Mesenchymal stem cell (in vitro differentiated cells and primary cell): ENCODE measurements at regions not wholly inside any gene's neighbourhood (a gene's known extent, or its start where the extent isn't known, plus 50 kb on each side); places are given as distances from the start of the nearest gene placed in this dataset.
"Not testable (repeated sequence)": the region's sequence is repeated elsewhere in the genome, so short reads cannot be mapped to it uniquely, and the experiment has no call there.

ENCODE experiments used
- DNase-seq: peaks from one replicate; pipeline ENCODE4 v3.0.0-alpha.2; 2013
- H2AFZ ChIP-seq: one replicate; pipeline ENCODE4 v1.6.1; 2013; ENCODE audit warnings: low read depth, mild to moderate bottlenecking, control low read depth, inconsistent platforms, low read length, moderate library complexity
- H2AK5ac ChIP-seq: 2 replicates; pipeline ENCODE4 v1.6.1; 2013; ENCODE audit warnings: low read length, moderate library complexity, mild to moderate bottlenecking, inconsistent platforms; ENCODE audit not compliant: severe bottlenecking
- H2BK120ac ChIP-seq: one replicate; pipeline ENCODE4 v1.6.1; 2013; ENCODE audit warnings: low read depth, mild to moderate bottlenecking, inconsistent platforms, low read length, moderate library complexity
- H2BK12ac ChIP-seq, 2 experiments: one replicate each; pipeline ENCODE4 v1.6.1; 2013; ENCODE audit warnings: inconsistent platforms in 2 of 2, low read length in 2 of 2, mild to moderate bottlenecking in 2 of 2, moderate library complexity in 2 of 2, control low read depth in 1 of 2
- H2BK15ac ChIP-seq: one replicate; pipeline ENCODE4 v1.6.1; 2013; ENCODE audit warnings: mild to moderate bottlenecking, low read depth, inconsistent platforms; ENCODE audit not compliant: poor library complexity, severe bottlenecking
- H2BK5ac ChIP-seq: 2 replicates; pipeline ENCODE4 v1.6.1; 2013; ENCODE audit warnings: low read depth, mild to moderate bottlenecking, low read length, control low read depth, inconsistent platforms; ENCODE audit not compliant: poor library complexity, severe bottlenecking
- H3K14ac ChIP-seq, 2 experiments: one replicate each; pipeline ENCODE4 v1.6.1; 2013; ENCODE audit warnings: inconsistent platforms in 2 of 2, low read length in 2 of 2, control low read depth in 1 of 2, mild to moderate bottlenecking in 1 of 2, moderate library complexity in 1 of 2
- H3K18ac ChIP-seq, 2 experiments: one replicate each; pipeline ENCODE4 v1.6.1; 2013; ENCODE audit warnings: inconsistent platforms in 2 of 2, low read length in 2 of 2, control low read depth in 1 of 2, low read depth in 1 of 2, mild to moderate bottlenecking in 1 of 2
- H3K23ac ChIP-seq, 2 experiments: one replicate each; pipeline ENCODE4 v1.6.1; 2013; ENCODE audit warnings: inconsistent platforms in 2 of 2, low read length in 2 of 2, mild to moderate bottlenecking in 2 of 2, moderate library complexity in 2 of 2, control low read depth in 1 of 2
- H3K27ac ChIP-seq: 2 replicates; pipeline ENCODE4 v1.5.1; 2013; ENCODE audit warnings: mild to moderate bottlenecking, moderate library complexity, low read length, control low read depth, inconsistent platforms; ENCODE audit not compliant: poor library complexity, severe bottlenecking
- H3K27me3 ChIP-seq, 2 experiments: 2 replicates each; pipeline versions ENCODE4 v1.6.1 to v1.7.0; 2013; ENCODE audit warnings: low read length in 2 of 2, mild to moderate bottlenecking in 2 of 2, moderate library complexity in 2 of 2, control low read depth in 1 of 2, inconsistent platforms in 1 of 2; ENCODE audit not compliant: control insufficient read depth in 1 of 2, insufficient read depth in 1 of 2
- H3K36me3 ChIP-seq, 2 experiments: 2 replicates each; pipeline versions ENCODE4 v1.6.1 to v1.7.0; 2013; ENCODE audit warnings: low read length in 2 of 2, control low read depth in 1 of 2, inconsistent platforms in 1 of 2, low read depth in 1 of 2, mild to moderate bottlenecking in 1 of 2; ENCODE audit not compliant: insufficient read depth in 2 of 2, control insufficient read depth in 1 of 2
- H3K4ac ChIP-seq, 2 experiments: one replicate each; pipeline ENCODE4 v1.6.1; 2013; ENCODE audit warnings: inconsistent platforms in 2 of 2, low read length in 2 of 2, mild to moderate bottlenecking in 2 of 2, moderate library complexity in 2 of 2, control low read depth in 1 of 2, low read depth in 1 of 2
- H3K4me1 ChIP-seq: 2 replicates; pipeline ENCODE4 v1.6.1; 2013; ENCODE audit warnings: low read depth, low read length, control low read depth; ENCODE audit not compliant: control insufficient read depth, insufficient read depth
- H3K4me2 ChIP-seq: 2 replicates; pipeline ENCODE4 v1.6.1; 2013; ENCODE audit warnings: low read length, mild to moderate bottlenecking, inconsistent platforms; ENCODE audit not compliant: poor library complexity, severe bottlenecking
- H3K4me3 ChIP-seq, 2 experiments: 2 replicates each; pipeline versions ENCODE4 v1.5.1 to v1.7.0; 2013; ENCODE audit warnings: low read length in 2 of 2, mild to moderate bottlenecking in 2 of 2, control low read depth in 1 of 2, low read depth in 1 of 2; ENCODE audit not compliant: insufficient read depth in 1 of 2
- H3K79me1 ChIP-seq: replicated peaks from 2 replicates; pipeline ENCODE4 v1.6.1; 2013; ENCODE audit warnings: mild to moderate bottlenecking, control low read depth, low read length, inconsistent platforms; ENCODE audit not compliant: poor library complexity, severe bottlenecking
- H3K9ac ChIP-seq: 2 replicates; pipeline ENCODE4 v1.7.0; 2013; ENCODE audit warnings: mild to moderate bottlenecking, low read length, moderate library complexity
- H3K9me3 ChIP-seq: 2 replicates; pipeline ENCODE4 v1.7.0; 2013; ENCODE audit warnings: mild to moderate bottlenecking, low read length; ENCODE audit not compliant: control insufficient read depth
- H4K8ac ChIP-seq: one replicate; pipeline ENCODE4 v1.6.1; 2013; ENCODE audit warnings: inconsistent platforms, mild to moderate bottlenecking, low read length, moderate library complexity
- H4K91ac ChIP-seq: one replicate; pipeline ENCODE4 v1.6.1; 2013; ENCODE audit warnings: mild to moderate bottlenecking, low read length, inconsistent platforms
- WGBS: methylation state at CpG from one replicate; pipeline ENCODE4 v1.1.7; 2013; ENCODE audit warnings: mixed read lengths; 5-methylcytosine and 5-hydroxymethylcytosine counted together

DNA sequence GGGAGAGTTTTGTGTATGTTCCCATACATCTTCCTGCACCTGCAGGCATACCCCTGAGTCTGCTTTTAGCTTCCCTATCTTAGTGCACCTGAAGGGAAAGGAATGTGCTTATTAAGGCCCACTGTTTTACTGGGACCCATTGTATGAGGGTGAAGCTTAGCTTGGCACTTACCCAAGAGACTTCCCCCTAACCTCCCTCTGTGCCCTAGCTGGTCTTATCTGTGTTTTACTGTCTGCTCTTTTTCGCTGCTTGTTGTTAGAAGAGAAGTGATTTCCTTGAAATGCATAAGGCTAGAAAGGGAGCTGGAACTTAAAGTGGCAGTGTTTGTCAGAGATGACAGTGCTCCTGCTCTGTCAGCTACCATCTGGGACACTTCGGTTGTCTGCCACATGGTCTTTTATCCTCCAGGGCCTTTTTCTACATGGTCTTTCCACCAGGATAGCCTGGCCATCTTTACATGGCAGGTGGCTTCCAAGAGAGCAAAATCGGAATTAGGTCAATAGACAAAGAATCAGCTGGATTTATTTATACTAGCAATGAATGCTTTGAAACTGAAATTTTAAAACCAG is 122.5 kb upstream of the SLC44A1 start:
- WGBS: 94% methylated on average over 2 of the region's 3 CpGs

DNA sequence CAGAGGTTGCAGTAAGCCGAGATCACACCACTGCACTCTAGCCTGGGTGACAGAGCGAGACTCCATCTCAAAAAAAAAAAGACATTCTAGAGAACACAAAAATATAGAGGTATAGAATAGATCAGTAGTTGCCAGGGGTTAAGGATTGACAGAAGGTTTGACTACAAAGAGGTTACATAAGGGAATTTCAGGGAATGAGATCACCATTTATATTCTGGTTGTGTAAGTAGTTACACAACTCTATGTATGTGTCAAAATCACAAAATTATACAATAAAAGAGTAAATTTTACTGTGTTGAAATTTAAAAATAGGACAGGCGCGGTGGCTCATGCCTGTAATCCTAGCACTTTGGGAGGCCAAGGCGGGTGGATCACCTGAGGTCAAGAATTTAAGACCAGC is 119.9 kb upstream of the SLC44A1 start:
- H3K79me1 ChIP-seq, H2AK5ac ChIP-seq, H2BK5ac ChIP-seq, H3K9ac ChIP-seq, DNase-seq, H4K91ac ChIP-seq, H2BK15ac ChIP-seq, H3K4ac ChIP-seq, H3K4me2 ChIP-seq, H3K23ac ChIP-seq, H2BK12ac ChIP-seq, H3K4me1 ChIP-seq, H3K9me3 ChIP-seq, H3K27ac ChIP-seq, H4K8ac ChIP-seq, H3K27me3 ChIP-seq, H3K18ac ChIP-seq, H2AFZ ChIP-seq, H3K4me3 ChIP-seq, H2BK120ac ChIP-seq, H3K14ac ChIP-seq, H3K36me3 ChIP-seq: not testable (repeated sequence)
- WGBS: 95% methylated on average over 3 of the region's 5 CpGs

More for the DNA sequence above, 122.5 kb upstream of the SLC44A1 start:
- Histone ChIP-seq H3K4me1 (peaks cover 3% of the 10 kb centered on the region), H2BK5ac (no peak overlapping the region), H2BK12ac (no peak overlapping the region), H2AFZ (no peak overlapping the region), H4K91ac (no peak overlapping the region), H4K8ac (no peak overlapping the region), H3K9ac (no peak overlapping the region), H3K4ac (no peak overlapping the region), H3K14ac (no peak overlapping the region), H2BK15ac (no peak overlapping the region), H2BK120ac (no peak overlapping the region), H3K36me3 (no peaks in the 10 kb centered on the region), H3K9me3 (no peaks in the 10 kb centered on the region), H2AK5ac (no peak overlapping the region), H3K4me3 (no peak overlapping the region), H3K18ac (no peak overlapping the region), H3K27me3 (no peaks in the 10 kb centered on the region), H3K4me2 (no peak overlapping the region), H3K79me1 (no peaks in the 10 kb centered on the region), H3K27ac (no peak overlapping the region), H3K23ac (no peak overlapping the region)
- no peak for DNase-seq

- Histone ChIP-seq H3K36me3 (no peaks in the 10 kb centered on the region), H3K23ac (no peak overlapping the region), H2BK15ac (no peak overlapping the region), H3K27ac (peak overlapping the region; percentile 9), H2BK120ac (no peak overlapping the region), H3K4ac (no peak overlapping the region), H3K79me1 (no peaks in the 10 kb centered on the region), H4K91ac (no peak overlapping the region), H2BK5ac (no peak overlapping the region), H2BK12ac (peak overlapping the region in 1 of 2 experiments; percentile 66), H3K18ac (no peak overlapping the region), H3K4me2 (no peak overlapping the region), H3K9ac (no peak overlapping the region), H3K4me1 (peaks cover 4% of the 10 kb centered on the region), H3K27me3 (no peaks in the 10 kb centered on the region), H4K8ac (no peak overlapping the region), H3K14ac (no peak overlapping the region), H2AK5ac (no peak overlapping the region), H3K9me3 (no peaks in the 10 kb centered on the region), H3K4me3 (no peak overlapping the region), H2AFZ (peak overlapping the region; percentile 11)
- 100% methylated on average over 1 of the region's 1 CpG for WGBS
- DNase-seq: peak; percentile 22
These were observed 118.2 kb upstream of the SLC44A1 start for GRCh38 chr9:105126226-105126625.

DNA sequence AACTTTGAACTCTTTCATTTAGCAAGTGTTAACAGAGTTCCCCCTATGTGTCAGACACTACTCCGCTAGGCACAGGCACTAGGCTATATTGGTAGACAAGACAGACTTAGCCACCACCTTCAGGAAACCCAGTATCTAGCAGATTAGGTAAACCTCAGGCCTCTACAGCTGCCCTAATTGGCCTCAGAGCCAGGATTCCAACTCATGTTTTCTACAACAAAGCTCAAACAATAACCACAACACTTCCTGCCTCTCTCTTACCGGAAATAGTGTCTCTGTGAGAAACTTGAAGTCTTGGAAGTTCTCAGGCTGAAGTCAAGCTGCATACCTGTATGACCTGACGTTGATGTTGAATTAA is 116.6 kb upstream of the SLC44A1 start:
- Histone ChIP-seq H3K14ac (no peak overlapping the region), H3K79me1 (no peaks in the 10 kb centered on the region), H2AK5ac (no peak overlapping the region), H3K18ac (peak overlapping the region; percentile 18 to 58), H3K4me1 (peaks cover 12% of the 10 kb centered on the region), H3K23ac (no peak overlapping the region), H4K91ac (no peak overlapping the region), H3K27ac (peak overlapping the region; percentile 83), H2BK15ac (no peak overlapping the region), H3K9ac (no peak overlapping the region), H4K8ac (no peak overlapping the region), H2BK5ac (no peak overlapping the region), H2BK12ac (peak overlapping the region; percentile 63 to 74), H2AFZ (no peak overlapping the region), H3K9me3 (no peaks in the 10 kb centered on the region), H3K4ac (peak overlapping the region in 1 of 2 experiments; percentile 62), H3K4me2 (no peak overlapping the region), H3K4me3 (no peak overlapping the region), H2BK120ac (no peak overlapping the region), H3K27me3 (no peaks in the 10 kb centered on the region), H3K36me3 (no peaks in the 10 kb centered on the region)
- peak; percentile 55 for DNase-seq
- 55% methylated on average over 2 of the region's 3 CpGs for WGBS
